HG02798 (cell line): ENCODE measurements at regions not wholly inside any gene's neighbourhood (a gene's known extent, or its start where the extent isn't known, plus 50 kb on each side); places are given as distances from the start of the nearest gene placed in this dataset.
"Not testable (repeated sequence)": the region's sequence is repeated elsewhere in the genome, so short reads cannot be mapped to it uniquely, and the experiment has no call there.

Source experiments
- ATAC-seq: cut with Tn5 transposase; IDR thresholded peaks from one replicate; pipeline ENCODE4 v1.9.1; 2021; ENCODE audit warnings: mild to moderate bottlenecking; ENCODE audit not compliant: unreplicated experiment, poor library complexity

DNA sequence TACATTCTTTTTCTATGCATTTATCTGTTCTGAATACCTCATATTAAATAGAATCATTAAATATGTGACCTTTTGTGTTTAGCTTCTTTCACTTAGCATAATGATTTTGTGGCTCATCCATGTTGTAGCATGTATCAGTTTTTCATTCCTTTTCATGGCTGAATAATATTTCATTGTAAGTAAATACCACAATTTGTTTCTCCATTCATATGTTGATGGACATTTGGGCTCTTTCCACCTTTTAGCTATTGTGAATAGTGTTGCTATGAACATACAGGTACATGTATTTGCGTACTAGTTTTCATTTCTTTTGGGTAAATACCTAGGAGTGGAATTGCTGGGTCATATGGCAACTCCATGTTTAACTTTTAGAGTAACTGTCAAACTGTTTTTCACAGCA, 85.1 kb downstream of the GNL3L start:
- no peak for ATAC-seq

GRCh38 chrX:54633641-54634040, 103.6 kb downstream of the GNL3L start:
- no peak for ATAC-seq

DNA sequence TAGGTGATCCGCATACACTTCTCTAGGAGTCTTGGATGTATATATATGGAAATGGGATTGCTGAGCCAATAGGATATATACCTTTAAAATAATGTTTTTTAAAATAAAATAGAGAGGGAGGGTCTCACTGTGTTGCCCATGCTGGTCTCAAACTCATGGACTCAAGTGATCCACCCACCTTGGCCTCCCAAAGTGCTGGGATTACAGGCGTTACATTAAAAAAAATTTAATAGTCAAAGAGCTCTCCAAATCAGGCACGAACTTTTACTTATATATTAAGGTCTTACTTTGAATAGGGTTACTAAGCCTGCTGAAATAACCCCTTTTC, 109.0 kb downstream of the GNL3L start:
- no peak for ATAC-seq

- ATAC-seq: peak; percentile 95
These were observed 109.5 kb downstream of the GNL3L start for GRCh38 chrX:54639346-54640102.

DNA sequence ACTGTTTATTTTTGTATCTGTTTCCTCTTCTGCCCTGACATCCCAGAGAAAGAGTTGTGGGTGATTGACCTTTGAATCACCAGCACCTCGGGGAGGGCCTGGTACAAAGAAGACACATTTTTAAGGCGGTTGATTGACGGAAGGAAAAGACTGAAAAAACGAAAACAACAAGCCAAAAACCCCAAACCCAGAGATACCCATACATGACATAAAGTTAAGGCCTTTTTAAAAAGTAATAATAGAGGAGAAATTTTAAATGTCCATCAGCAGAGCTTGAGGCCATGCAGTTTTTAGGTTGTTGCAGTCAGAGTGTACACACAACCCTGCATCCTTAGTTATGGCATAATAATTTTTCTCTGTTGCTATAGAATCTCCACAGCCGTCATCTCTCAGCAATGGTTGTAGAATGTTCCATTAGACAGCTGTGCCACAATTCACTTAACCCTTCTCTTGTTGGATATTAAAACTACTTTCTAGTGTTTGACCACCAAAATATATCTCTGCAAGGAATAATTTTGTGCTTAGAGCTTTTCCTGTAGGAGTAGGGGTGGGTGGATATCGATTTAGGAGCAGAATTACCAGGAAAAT, 110.2 kb downstream of the GNL3L start:
- no peak for ATAC-seq

DNA sequence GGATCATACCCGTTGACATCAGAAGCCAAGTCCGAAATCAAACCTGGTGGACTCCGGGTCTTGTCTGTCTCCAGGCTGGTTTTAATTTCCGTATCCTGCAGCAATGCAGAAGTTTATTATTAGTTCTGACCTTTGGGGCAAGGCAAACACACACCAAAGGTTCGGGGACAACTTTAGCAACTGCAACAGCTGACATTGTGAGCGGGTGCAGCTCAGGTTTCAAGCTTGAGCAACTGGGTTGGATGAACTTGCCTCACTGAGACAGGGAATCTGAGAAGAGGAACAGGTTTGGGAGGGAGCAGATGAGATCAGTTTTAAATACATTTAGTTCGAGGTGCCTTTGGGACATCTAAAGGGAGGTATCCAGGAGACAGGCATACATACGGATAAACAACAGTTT, 110.7 kb downstream of the GNL3L start:
- ATAC-seq: no peak

DNA sequence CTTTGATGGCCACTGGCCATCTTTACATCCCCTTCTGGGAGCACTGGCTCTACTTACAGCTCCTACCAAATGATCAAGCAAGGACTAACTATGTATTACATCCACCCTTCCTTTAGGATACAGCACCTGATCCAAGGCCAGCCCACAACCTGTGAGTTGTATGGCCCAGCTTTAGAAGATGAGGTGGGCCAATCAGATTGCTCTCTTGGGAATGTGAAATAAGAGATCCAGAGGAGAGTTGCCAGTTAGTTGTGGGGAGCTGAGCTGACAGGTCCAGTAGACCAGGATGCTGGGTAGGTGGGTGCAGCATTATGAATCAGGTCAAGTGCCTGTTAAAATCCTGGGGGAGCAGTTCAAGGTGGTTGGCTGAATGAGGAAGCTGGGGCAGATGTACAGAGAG, 111.5 kb downstream of the GNL3L start:
- no peak for ATAC-seq

- not testable (repeated sequence) for ATAC-seq
These were observed 117.6 kb downstream of the GNL3L start for GRCh38 chrX:54647607-54648006.

DNA sequence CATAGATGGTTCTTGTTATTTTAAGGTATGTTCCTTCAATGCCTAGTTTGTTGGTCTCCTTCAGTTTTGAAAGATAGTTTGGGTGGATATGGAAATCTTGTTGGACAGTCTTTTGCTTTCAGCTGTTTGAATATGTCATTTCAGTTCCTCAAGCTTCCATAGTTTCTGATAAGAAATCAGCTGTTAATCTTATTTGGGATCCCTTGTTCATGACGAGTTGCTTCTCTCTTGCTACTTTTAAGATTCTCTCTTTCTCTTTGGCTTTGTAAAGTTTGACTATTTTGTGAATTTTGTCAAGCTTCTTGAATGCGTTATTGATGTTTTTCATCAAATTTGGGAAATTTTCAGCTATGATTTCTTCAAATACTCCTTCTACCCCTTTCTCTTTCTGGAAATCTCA, 129.5 kb downstream of the GNL3L start:
- no peak for ATAC-seq

- ATAC-seq: no peak
These were observed 122.3 kb downstream of the ITIH6 start for GRCh38 chrX:54675762-54676161.

DNA sequence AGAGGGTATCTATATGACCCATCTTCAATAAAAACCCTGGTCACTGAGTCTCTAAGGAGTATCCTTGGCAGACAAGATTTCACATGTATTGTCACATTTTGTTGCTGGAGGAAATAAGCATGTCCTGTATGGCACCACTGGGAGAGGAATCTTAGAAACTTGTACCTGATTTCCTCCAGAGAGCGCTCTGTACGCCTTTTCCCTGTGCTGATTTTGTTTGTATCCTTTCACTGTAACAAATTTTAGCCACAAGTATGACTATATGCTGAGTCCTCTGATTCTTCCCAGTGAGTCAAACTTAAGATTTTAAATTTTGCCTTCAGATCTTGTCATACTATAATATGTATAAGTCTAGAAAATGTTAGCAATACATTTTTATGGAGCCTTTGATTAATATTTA, 102.8 kb downstream of the ITIH6 start:
- ATAC-seq: no peak

DNA sequence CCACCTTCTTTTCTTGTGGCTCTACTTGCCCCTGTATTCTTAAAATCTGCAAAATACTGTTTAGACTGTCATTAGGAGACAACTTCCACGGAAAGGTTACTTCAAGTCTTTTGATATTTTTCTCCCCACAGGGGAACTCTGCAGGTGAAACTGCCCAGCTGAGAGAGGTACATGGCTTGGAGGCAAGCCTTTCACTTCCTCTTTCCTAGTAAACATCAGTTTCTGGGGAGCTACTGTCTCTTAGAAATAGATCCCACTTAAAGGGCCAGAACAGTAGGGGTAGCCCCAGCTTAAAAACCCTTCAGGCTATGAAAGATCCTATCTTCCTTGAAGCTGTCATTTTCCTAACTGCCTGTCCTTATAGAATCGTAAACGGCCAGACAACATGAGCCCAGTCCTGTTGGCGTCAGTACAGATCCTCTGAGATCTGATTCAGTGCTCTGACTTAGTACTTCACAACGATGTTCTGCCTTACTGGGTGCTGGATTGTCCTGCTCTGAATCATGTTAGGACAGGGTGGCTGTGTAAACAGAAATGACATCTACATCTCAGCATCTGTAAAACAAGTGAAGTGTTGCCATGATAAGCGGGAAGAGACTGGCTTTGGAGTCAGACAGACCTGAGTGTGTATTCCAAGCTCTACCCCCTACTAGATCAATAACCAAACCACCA, 102.1 kb downstream of the ITIH6 start:
- peak; percentile 99 for ATAC-seq
